ENCODE measurements at regions not wholly inside any gene's neighbourhood (a gene's known extent, or its start where the extent isn't known, plus 50 kb on each side); places are given as distances from the start of the nearest gene placed in this dataset.

- no peak for TF ChIP-seq CTCF (IDR thresholded peaks at IDR 0.05)
- no peak for TF ChIP-seq SIN3A (IDR thresholded peaks at IDR 0.05; ENCODE audit: borderline replicate concordance, insufficient read depth, low read depth, low read length)
Measured at GRCh38 chr6:102631921-102632320, 1238.4 kb downstream of the GRIK2 start.

Measured in Panc1 (cell line).